ENCODE measurements at regions not wholly inside any gene's neighbourhood (a gene's known extent, or its start where the extent isn't known, plus 50 kb on each side); places are given as distances from the start of the nearest gene placed in this dataset.

GRCh38 chr6:9986273-9986672 is 428.6 kb downstream of the TFAP2A start:
- no peak for TF ChIP-seq TAF1 (IDR thresholded peaks at IDR 0.05; ENCODE audit: borderline replicate concordance, insufficient read depth, low read length)
- no peak for TF ChIP-seq SIN3A (IDR thresholded peaks at IDR 0.05; ENCODE audit: borderline replicate concordance, insufficient read depth, low read length)
- no peak for TF ChIP-seq REST (IDR thresholded peaks at IDR 0.05; ENCODE audit: insufficient read depth in 1 of 2, low read depth in 2 of 2, low read length in 2 of 2)
- no peak for TF ChIP-seq POLR2AphosphoS5 (IDR thresholded peaks at IDR 0.05; ENCODE audit: low read depth, low read length)
- TF ChIP-seq FOXP2 (optimal IDR thresholded peaks at IDR 0.05; ENCODE audit: borderline replicate concordance, extremely low read depth, extremely low read length, insufficient read depth) = no peak

GRCh38 chr6:9985481-9985880 is 429.4 kb downstream of the TFAP2A start:
- TF ChIP-seq SIN3A (IDR thresholded peaks at IDR 0.05; ENCODE audit: borderline replicate concordance, insufficient read depth, low read length) (no peak), TAF1 (IDR thresholded peaks at IDR 0.05; ENCODE audit: borderline replicate concordance, insufficient read depth, low read length) (no peak), POLR2AphosphoS5 (IDR thresholded peaks at IDR 0.05; ENCODE audit: low read depth, low read length) (no peak), FOXP2 (optimal IDR thresholded peaks at IDR 0.05; ENCODE audit: borderline replicate concordance, extremely low read depth, extremely low read length, insufficient read depth) (no peak), REST (IDR thresholded peaks at IDR 0.05; ENCODE audit: insufficient read depth in 1 of 2, low read depth in 2 of 2, low read length in 2 of 2) (no peak)

- TF ChIP-seq FOXP2 (optimal IDR thresholded peaks at IDR 0.05; ENCODE audit: borderline replicate concordance, extremely low read depth, extremely low read length, insufficient read depth) (no peak), POLR2AphosphoS5 (IDR thresholded peaks at IDR 0.05; ENCODE audit: low read depth, low read length) (no peak), SIN3A (IDR thresholded peaks at IDR 0.05; ENCODE audit: borderline replicate concordance, insufficient read depth, low read length) (no peak), REST (IDR thresholded peaks at IDR 0.05; ENCODE audit: insufficient read depth in 1 of 2, low read depth in 2 of 2, low read length in 2 of 2) (no peak), TAF1 (IDR thresholded peaks at IDR 0.05; ENCODE audit: borderline replicate concordance, insufficient read depth, low read length) (no peak)
These were observed 430.3 kb downstream of the TFAP2A start for GRCh38 chr6:9984607-9985006.

- no peak for TF ChIP-seq TAF1 (IDR thresholded peaks at IDR 0.05; ENCODE audit: borderline replicate concordance, insufficient read depth, low read length)
These were observed 431.7 kb downstream of the TFAP2A start for GRCh38 chr6:9983168-9983567.

GRCh38 chr6:9982215-9982614 is 432.7 kb downstream of the TFAP2A start:
- TF ChIP-seq SIN3A (IDR thresholded peaks at IDR 0.05; ENCODE audit: borderline replicate concordance, insufficient read depth, low read length) (no peak), FOXP2 (optimal IDR thresholded peaks at IDR 0.05; ENCODE audit: borderline replicate concordance, extremely low read depth, extremely low read length, insufficient read depth) (no peak), POLR2AphosphoS5 (IDR thresholded peaks at IDR 0.05; ENCODE audit: low read depth, low read length) (no peak), REST (IDR thresholded peaks at IDR 0.05; ENCODE audit: insufficient read depth in 1 of 2, low read depth in 2 of 2, low read length in 2 of 2) (no peak), TAF1 (IDR thresholded peaks at IDR 0.05; ENCODE audit: borderline replicate concordance, insufficient read depth, low read length) (no peak)

Measured in PFSK-1 (cell line).